Hematopoietic multipotent progenitor cell treated with erythropoietin and hydrocortisone succinate and interleukin-3 and kit ligand, for 17 days (in vitro differentiated cells): ENCODE measurements at regions not wholly inside any gene's neighbourhood (a gene's known extent, or its start where the extent isn't known, plus 50 kb on each side); places are given as distances from the start of the nearest gene placed in this dataset.

ENCODE experiments used
- DNase-seq: peaks from one replicate; pipeline ENCODE4 v3.0.0-alpha.2; 2015; ENCODE audit warnings: low spot score

GRCh38 chr6:164214066-164214465 lies 799.5 kb downstream of the QKI start:
- no peak for DNase-seq

- no peak for DNase-seq
These were observed 796.7 kb downstream of the QKI start for GRCh38 chr6:164211254-164211653.

DNA sequence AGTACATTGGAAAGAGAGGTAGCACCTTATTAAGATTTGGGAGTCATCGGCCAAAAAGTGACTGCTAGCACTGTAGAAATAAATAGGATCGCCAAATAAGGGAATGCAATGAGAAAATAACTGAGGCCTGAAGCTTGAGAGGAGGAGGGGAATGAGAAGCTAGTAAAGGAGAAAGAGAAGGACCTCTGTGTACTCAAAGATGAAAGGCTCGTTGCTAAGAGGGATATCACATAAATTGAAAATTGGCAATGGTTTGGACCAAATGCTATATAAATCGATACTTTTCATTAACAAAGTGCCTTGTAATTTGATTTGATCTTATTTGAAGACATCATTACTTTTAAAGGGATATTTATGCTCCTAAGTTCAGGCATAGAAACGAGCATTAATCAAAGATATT lies 796.3 kb downstream of the QKI start:
- no peak for DNase-seq

GRCh38 chr6:164210323-164210722 lies 795.8 kb downstream of the QKI start:
- DNase-seq, result no peak

GRCh38 chr6:164208371-164208770 lies 793.9 kb downstream of the QKI start:
- DNase-seq, result no peak

GRCh38 chr6:164206807-164207423 lies 792.4 kb downstream of the QKI start:
- no peak for DNase-seq

DNA sequence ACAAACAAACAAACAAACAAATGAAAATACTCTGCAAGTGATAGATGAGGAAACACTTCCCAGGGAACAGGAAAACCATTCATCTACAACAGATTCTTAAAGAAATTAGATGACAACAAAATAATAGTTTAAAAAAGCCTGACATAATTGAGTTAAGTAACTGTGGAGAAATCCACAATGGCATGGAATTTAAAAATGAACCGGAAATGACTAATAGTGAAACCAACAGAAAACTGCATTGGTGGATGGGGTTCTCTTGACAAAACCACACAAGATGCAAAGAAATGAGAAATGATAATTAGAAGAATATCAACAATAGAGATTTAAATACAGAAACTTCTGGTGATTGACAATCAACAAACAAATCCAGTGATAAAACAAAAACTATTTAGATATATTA lies 785.6 kb downstream of the QKI start:
- DNase-seq, result no peak

DNA sequence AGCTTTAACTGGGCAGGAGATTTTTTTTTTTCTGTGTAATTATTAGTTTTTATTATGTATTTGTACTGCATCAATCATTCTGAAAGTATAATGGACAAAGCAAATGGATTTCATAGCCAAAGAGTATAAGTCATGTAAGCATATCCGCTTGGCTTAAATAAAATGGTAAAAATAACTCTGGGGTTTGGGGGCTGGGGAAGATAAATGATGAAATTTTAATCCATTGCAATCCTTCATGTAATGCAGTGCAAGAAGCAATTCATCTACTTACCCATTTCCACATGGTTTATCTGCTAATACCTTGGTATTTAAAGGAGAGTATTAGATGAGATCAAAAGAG lies 781.4 kb downstream of the QKI start:
- DNase-seq, result no peak

- no peak for DNase-seq
These were observed 780.9 kb downstream of the QKI start for GRCh38 chr6:164195278-164195941.

- no peak for DNase-seq
These were observed 774.3 kb downstream of the QKI start for GRCh38 chr6:164188861-164189260.

DNA sequence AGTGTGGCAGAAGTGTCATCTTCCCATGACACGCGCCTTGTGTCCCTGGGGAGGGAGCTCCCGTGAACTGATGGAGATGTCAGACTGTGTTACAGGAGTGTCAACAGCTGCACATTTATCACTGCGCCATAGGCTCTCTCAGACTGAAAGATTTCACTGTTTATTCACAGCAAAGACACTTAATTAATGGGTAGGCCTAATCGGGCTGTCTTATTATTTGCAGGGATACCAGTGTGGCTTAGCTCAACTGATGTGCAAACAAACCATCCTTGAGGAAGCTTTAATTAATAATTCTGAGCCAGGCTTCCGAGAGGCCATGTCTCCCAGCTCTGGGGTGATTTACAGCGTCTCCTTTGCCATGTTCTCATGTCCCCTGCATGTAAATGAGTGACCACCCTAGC lies 771.0 kb downstream of the QKI start:
- DNase-seq, result no peak

DNA sequence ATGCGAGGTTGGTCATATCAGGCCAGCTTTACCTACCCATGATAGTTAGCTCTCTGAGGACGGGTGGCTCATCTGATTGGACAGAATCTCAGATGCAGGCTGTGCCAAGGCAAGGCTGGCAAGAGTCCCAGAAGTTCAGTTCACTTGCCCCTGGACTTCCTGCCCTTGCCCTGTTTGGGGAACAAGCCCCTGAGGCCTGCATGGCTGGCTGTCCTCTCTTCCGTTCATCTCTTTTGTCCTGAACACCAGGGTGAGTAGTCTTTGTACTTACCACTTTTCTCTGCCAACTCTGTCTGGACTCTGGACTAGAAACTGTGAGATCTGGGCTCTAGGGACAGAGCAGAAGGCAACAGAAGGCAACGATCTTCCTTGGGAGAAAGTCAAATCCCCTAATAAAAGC lies 769.9 kb downstream of the QKI start:
- no peak for DNase-seq

DNA sequence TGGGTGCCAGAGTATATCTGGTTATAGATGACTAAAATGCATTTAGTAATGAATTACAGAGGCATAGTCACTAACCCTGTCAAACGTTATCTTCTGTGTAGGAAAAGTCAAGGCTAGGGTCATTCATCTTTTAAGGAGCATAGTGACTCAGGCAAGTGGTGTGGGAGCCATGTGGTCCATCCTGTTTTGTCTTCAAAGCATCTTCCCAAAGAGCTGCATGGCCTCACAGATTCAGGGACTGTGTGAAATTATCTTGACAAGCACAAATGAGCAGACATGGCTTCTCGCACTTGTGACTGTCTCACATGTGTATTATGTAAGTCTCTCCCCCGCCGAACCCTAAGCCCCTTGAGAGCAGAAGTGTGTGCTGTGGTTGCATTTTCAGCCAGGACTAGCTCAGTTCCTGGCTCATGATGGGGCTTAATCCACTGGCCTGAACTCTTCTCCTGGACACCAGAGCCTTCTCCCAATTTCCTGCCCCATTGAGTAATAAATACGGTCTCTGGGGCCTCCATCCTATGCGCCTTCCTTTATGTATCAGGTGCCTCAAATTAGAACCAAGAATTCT lies 769.1 kb downstream of the QKI start:
- no peak for DNase-seq

DNA sequence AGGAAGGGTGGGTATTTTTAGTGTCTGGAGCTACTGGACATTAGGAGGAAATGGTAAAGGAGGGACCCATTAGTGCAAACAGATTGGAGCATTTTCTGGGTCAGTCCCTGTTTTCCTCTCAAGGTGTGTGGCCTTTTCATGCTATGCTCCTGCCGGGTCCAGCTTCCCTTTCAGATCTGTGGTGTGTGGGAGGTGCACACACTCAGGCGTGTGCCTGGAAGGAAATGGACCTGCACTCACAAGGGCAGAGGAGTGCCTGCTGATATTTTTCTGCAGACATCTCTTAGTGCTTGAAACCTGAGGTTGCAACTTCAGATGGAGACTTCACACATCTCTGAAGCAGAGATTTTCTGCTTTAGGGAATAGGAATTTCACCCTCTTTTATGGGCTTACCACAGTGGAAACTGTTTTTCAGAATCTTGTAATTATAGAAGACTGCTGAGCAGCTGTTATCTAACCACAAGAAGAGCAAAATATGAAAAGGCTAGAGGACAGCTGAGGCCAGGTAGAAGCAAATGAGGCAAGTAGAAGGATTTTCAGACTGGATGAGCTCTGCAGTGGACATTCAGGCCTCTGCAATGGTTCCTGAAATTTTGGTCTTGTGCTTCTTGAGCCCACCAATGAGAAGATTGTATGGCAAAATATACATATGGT lies 764.3 kb downstream of the QKI start:
- no peak for DNase-seq

DNA sequence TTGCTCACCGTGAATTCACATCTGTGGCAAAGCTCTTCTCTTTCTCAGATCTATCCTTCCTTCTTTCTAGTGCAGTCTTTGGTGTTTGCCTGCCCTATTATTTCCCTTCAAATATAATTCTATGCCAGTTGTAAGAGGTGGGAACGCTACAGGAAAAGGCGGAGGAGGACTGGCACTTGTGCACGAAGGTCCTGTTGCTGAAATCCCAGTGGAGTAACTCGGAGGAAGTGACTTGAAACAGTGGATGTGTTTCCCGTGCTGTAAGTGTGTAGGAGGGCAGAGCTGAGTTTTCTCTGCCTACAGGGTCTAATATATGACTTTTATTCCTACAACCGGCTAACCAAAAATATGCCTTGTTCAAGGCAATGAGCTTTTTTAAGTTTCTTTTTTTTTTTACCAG lies 754.8 kb downstream of the QKI start:
- DNase-seq, result no peak

- DNase-seq, result no peak
These were observed 754.1 kb downstream of the QKI start for GRCh38 chr6:164168595-164168994.

GRCh38 chr6:164167873-164168405 lies 753.4 kb downstream of the QKI start:
- no peak for DNase-seq

- no peak for DNase-seq
These were observed 752.5 kb downstream of the QKI start for GRCh38 chr6:164166996-164167395.

DNA sequence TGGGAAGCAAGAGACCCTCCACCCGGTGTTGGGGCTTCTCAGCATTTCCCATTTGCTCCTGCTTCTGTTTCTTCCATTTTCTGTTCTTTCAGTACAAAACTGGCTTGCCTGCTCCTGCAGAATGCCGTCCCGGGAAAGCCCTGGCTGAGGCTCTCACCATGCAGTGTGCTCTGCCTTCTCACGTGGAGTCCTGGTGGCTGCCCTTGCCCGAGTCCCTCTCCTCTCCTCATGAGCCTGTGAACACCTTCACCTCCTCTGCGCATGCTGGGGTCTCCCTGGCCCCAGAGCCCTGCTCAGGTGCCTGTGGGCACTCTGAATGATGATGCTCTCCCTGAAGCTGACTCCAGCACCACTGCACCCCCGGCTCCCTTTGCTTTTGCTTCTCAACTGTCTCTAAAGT lies 752.0 kb downstream of the QKI start:
- DNase-seq, result no peak

DNA sequence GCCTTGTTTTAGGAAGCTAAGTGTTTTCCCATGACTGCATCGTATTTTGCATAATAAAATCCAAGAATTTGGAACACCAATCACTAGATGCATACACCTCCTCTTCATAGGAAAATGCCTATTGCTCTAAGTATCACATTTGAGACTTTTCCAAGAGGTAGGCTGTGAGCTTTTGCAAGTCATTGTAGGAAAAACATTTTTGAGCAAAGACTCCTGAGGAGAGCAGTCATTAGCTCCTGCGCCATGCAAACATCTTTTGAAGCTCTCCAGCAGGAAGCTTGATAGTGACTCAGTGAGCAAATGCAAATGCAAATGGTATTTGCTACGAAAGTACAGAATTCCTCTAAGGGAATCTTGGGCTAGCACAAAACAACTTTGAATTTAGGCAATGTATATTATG lies 750.4 kb downstream of the QKI start:
- DNase-seq, result no peak

GRCh38 chr6:164163239-164163638 lies 748.7 kb downstream of the QKI start:
- DNase-seq, result no peak

- no peak for DNase-seq
These were observed 744.5 kb downstream of the QKI start for GRCh38 chr6:164159061-164159460.

DNA sequence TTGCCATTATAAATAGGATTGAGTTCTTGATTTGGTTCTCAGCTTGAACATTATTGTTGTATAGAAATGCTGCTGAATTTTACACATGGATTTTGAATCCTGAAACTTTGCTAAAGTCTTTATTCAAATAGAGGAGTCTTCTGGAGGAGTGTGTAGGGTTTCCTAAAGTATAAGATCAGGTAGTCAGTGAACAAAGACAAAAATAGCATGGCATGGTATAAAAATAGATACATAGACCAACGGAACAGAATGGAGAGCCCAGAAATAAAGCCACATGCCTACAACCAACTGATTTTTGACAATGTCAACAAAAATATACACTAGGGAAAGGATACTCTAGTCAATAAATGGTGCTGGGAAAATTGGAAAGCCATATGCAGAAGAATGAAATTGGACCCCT lies 740.1 kb downstream of the QKI start:
- no peak for DNase-seq
